Rectal smooth muscle tissue (tissue), 1 donor: ENCODE measurements at regions not wholly inside any gene's neighbourhood (a gene's known extent, or its start where the extent isn't known, plus 50 kb on each side); places are given as distances from the start of the nearest gene placed in this dataset.
"Not testable (repeated sequence)": the region's sequence is repeated elsewhere in the genome, so short reads cannot be mapped to it uniquely, and the experiment has no call there.

Experiments used
- H3K27ac ChIP-seq: one replicate; pipeline ENCODE4 v1.7.0; 2013; ENCODE audit warnings: low read depth, low read length, inconsistent platforms
- H3K27me3 ChIP-seq: one replicate; pipeline ENCODE4 v1.7.0; 2013; ENCODE audit warnings: low read length; ENCODE audit not compliant: control insufficient read depth, insufficient read depth
- H3K36me3 ChIP-seq: one replicate; pipeline ENCODE4 v1.7.0; 2013; ENCODE audit warnings: low read length; ENCODE audit not compliant: control insufficient read depth, insufficient read depth
- H3K4me1 ChIP-seq: one replicate; pipeline ENCODE4 v1.7.0; 2013; ENCODE audit warnings: low read length; ENCODE audit not compliant: control insufficient read depth, insufficient read depth
- H3K4me3 ChIP-seq: one replicate; pipeline ENCODE4 v1.7.0; 2013; ENCODE audit warnings: low read length
- H3K9ac ChIP-seq: one replicate; pipeline ENCODE4 v1.7.0; 2013; ENCODE audit warnings: low read length

DNA sequence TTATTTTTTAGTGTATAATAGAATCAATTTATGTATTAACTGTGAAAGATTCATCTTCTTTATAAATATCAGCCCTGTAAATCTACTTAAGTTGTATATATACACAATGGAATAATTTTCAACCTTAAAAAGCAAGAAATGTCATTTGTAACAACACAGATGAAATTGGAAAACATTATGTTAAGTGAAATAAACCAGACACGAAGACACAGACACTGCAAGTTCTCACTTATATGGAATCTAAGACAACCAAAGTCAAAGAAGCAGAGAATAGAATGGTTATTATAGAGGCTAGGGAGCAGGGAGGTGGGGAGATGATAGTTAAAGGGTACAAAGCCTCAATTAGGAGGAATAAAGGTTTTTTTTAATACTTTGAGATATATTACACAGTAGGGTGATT is 1404.4 kb downstream of the HACE1 start:
- Histone ChIP-seq H3K27me3 (no peaks in the 10 kb centered on the region), H3K27ac (peak overlapping the region; percentile 7), H3K9ac (no peak overlapping the region), H3K4me1 (no peaks in the 10 kb centered on the region), H3K4me3 (no peak overlapping the region), H3K36me3 (no peaks in the 10 kb centered on the region)

DNA sequence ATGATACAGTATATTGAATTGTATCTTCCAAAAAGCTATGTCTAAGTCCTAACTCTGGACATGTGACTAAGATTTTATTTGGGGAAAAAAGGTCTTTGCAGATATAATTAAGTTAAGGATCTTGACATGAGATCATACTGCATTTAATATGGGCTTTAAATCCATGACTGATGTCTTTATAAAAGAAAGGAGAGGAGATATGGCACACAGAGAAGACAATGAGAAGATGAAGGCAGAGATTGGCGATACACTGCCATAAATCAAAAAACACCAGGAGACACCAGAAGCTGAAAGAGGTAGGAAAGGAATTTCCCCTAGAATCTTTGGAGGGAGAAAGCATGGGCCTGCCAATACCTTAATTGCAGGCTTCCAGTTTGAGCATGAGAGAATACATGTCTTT is 1450.2 kb downstream of the HACE1 start:
- H3K36me3 ChIP-seq = no peaks in the 10 kb centered on the region
- no peak overlapping the region for H3K27ac ChIP-seq
- H3K4me1 ChIP-seq = no peaks in the 10 kb centered on the region
- no peak overlapping the region for H3K4me3 ChIP-seq
- H3K9ac ChIP-seq = no peak overlapping the region
- no peaks in the 10 kb centered on the region for H3K27me3 ChIP-seq

DNA sequence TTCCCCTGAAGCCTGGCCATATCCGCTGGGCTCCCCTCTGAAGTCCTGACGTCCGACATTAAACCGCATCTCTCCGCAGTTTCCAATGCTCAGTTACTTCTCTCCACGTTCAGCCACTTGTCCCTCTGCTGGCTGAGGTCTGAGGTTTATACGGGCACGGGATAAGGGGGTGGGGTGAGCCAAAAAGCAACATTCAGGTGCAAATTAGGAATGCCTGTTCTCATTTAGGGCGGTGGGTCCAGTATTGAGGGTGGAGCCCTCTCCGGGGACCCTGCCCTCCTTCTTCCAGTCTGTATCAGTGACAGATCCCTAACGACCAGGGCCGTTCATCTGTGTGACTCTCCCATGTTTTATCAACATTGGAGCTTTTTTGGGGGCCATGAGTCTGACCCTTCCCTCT is 1454.4 kb downstream of the HACE1 start:
- Histone ChIP-seq H3K4me3 (no peak overlapping the region), H3K4me1 (no peaks in the 10 kb centered on the region), H3K27ac (no peak overlapping the region), H3K9ac (no peak overlapping the region), H3K27me3 (no peaks in the 10 kb centered on the region), H3K36me3 (no peaks in the 10 kb centered on the region)

DNA sequence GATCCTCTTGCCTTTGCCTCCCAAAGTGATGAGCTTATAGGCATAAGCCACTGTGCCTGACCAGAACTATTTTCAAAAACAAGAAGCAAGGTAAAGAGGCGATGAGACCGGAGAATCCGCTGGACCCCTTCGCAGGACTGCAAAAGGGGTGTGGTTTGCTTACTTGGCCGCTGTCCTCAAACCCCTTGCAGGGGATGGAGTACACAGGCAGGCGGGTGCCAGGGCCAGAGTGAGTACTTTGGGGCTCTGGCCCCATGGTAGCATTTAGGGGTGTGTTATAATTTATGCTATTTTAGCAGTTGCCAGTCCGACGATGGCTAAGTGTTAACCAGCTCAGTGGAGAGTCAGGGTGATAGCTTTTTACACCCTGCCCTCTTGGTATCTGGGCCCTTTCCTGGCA is 1454.9 kb downstream of the HACE1 start:
- Histone ChIP-seq H3K27me3 (no peaks in the 10 kb centered on the region), H3K4me1 (no peaks in the 10 kb centered on the region), H3K36me3 (no peaks in the 10 kb centered on the region), H3K9ac (no peak overlapping the region), H3K4me3 (no peak overlapping the region), H3K27ac (no peak overlapping the region)

DNA sequence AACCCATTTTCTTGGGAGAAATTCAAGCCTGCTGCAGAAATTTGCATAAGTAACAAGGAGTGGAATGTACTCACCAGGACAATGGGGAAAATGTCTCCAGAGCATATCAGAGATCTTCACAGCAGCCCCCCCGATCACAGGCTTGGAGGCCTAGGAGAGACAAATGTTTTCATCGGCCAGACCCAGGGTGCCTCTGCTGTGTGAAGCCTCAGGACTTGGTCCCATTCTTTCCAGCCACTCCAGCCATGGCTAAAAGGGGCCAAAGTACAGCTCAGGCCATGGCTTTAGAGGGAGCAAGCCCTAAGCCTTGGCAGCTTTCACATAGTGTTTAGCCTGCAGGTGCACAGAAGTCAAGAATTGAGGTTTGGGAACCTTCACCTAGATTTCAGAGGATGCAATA is 1463.0 kb downstream of the HACE1 start:
- Histone ChIP-seq H3K9ac (no peak overlapping the region), H3K27ac (no peak overlapping the region), H3K27me3 (no peaks in the 10 kb centered on the region), H3K36me3 (no peaks in the 10 kb centered on the region), H3K4me3 (no peak overlapping the region), H3K4me1 (no peaks in the 10 kb centered on the region)

DNA sequence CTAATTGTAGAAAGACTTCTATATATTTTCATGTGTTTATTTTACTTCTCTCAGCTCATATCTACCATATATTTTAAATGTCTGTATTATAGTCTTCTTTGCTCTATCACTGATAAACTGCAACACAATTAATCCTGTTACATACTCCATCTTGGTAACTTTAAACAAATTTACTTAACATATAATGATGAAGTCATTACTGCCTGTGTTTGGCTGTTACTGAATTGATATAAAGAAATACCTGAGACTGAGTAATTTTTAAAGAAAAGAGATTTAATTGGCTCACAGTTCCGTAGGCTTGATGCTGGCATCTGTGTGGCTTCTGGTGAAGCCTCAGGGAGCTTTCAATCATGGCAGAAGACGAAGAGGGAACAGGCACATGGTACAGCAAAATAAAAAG is 1480.4 kb downstream of the HACE1 start:
- H3K36me3 ChIP-seq = no peaks in the 10 kb centered on the region
- H3K27ac ChIP-seq = no peak overlapping the region
- no peak overlapping the region for H3K4me3 ChIP-seq
- H3K9ac ChIP-seq = no peak overlapping the region
- no peaks in the 10 kb centered on the region for H3K27me3 ChIP-seq
- no peaks in the 10 kb centered on the region for H3K4me1 ChIP-seq

DNA sequence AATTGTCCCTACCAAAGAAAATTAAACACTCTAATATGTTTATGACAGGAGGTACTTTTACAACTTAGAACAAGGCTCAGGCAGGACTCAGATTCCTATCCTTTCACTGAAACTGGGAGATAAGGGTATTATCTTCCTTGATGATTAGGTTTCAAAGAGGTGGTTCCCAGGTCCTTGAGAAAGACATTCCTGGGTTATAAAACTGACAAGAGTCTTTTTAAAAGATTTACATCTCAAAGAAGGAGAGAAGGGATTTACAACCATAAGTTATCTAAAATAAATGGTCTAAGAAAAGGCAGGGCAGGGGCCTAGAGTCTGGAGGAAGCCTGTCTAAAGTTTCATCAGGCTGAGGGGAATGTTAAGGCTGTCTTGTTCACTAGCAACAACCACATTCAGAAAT is 1492.5 kb downstream of the HACE1 start:
- Histone ChIP-seq H3K27me3 (no peaks in the 10 kb centered on the region), H3K27ac (no peak overlapping the region), H3K9ac (no peak overlapping the region), H3K36me3 (no peaks in the 10 kb centered on the region), H3K4me3 (no peak overlapping the region), H3K4me1 (no peaks in the 10 kb centered on the region)

DNA sequence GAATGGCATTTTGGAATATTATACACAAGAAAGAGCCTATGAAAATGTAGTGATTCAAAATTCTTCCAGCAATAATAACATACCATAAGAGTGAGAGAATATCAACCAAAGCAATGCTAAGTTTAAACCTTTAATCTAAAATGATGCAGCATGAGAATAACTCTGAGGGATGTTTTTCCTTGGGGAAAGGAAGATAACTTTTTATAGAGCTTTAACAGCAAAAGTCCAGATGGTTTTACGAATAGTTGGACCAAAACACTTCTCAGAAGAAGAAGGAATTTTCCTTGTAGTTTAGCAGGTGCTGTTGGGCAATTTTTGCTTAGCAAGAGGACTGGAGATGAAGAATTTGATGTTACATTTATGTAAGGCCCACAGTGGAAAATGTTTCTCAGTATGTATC is 1503.2 kb downstream of the HACE1 start:
- H3K9ac ChIP-seq = no peak overlapping the region
- H3K4me3 ChIP-seq = no peak overlapping the region
- H3K27ac ChIP-seq = no peak overlapping the region
- H3K27me3 ChIP-seq = no peaks in the 10 kb centered on the region
- no peaks in the 10 kb centered on the region for H3K36me3 ChIP-seq
- no peaks in the 10 kb centered on the region for H3K4me1 ChIP-seq

DNA sequence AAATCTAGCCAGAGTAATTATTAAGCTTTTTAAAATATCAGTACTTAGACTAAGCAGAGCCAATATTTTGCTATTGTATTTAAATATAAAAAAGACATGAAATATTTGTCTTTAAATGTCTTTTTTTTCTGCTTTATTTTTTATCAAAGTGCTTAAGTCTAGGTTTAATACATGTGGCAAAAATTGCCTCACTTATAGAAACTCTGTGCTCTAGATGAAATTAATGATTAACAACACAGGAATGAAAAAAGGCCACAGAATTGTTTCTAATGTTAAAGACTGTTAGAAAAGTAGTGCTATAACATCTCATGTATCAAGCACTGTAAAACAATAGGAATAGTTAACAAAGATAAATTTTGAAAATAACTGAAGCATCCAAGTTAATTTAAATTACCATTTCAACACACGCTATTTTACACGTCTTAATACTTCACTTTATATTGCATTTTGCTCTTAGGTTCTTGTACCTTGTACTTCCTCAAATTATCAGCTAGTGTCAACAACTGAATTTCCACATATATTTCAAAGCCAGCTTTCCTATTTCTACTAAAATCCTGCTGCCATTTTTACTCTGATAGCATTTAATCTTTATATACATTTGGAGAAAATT is 1515.1 kb downstream of the HACE1 start:
- Histone ChIP-seq H3K27ac (no peak overlapping the region), H3K9ac (no peak overlapping the region), H3K4me3 (no peak overlapping the region), H3K27me3 (no peaks in the 10 kb centered on the region), H3K4me1 (no peaks in the 10 kb centered on the region), H3K36me3 (no peaks in the 10 kb centered on the region)

DNA sequence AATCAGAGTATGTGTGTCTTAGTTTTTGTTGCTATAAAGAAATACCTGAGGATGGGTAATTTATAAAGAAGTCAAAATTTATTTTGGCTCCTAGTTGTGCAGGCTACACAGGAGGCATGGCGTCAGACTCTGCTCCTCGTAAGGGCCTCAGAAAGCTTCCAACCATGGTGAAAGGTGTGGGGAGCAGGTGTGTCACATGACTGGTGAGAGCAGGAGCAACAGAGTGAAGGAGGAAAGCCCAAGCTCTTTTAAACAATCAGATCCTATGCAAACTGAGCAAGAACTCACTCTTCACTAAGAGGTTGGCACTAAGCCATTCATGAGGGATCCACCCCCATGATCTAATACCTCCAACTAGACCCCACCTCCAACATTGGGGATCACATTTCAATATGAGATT is 1524.3 kb downstream of the HACE1 start:
- Histone ChIP-seq H3K4me1 (no peaks in the 10 kb centered on the region), H3K27me3 (no peaks in the 10 kb centered on the region), H3K36me3 (no peaks in the 10 kb centered on the region), H3K9ac (no peak overlapping the region), H3K4me3 (no peak overlapping the region), H3K27ac (no peak overlapping the region)

DNA sequence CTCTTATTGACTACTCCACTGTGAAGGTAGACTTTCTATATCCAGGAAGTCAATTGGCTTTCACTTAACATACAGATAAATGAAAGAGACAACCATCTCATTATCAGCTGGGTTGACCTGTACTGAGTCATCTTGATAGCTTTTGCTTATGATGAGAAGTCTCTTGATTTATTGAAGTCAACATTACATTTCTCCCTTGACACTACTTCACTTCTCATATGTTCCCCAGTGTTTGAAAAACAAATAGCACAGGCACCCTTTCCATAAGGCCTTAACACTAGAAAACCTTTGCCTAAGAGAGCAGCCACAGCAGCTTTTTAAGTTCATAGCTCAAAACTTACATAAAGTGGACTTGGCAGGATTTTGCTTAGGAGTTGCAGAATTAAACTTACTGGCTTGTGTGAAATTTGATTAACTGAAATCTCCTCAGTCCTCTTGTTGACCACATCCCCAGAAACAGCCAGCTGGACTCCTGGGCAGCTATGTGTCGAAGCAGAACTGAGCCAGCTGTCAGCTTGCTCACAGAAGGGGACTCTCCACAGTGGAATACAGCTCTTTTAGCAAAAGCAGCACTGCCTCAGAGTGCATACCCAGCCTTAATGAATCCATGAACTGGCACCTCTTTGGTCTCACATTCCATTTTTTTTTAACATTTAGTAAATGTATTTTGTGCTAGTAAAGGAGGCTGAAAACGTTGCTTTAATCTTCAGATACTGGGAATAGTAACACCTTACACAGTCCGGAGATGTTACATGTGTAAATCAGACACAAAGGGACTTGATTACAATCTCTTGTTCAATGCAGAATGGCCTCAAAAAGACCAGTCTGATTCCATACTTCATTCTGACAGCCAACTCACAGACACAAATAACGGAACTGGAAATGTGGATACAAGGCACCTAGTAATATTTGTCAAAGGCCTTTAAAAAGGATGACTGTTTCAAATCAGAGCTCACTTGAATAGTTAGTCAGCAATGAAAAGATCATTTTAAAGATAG is 1532.7 kb downstream of the HACE1 start:
- H3K4me3 ChIP-seq = no peak overlapping the region
- no peak overlapping the region for H3K27ac ChIP-seq
- H3K36me3 ChIP-seq = no peaks in the 10 kb centered on the region
- H3K27me3 ChIP-seq = no peaks in the 10 kb centered on the region
- H3K4me1 ChIP-seq = no peaks in the 10 kb centered on the region
- H3K9ac ChIP-seq = no peak overlapping the region

DNA sequence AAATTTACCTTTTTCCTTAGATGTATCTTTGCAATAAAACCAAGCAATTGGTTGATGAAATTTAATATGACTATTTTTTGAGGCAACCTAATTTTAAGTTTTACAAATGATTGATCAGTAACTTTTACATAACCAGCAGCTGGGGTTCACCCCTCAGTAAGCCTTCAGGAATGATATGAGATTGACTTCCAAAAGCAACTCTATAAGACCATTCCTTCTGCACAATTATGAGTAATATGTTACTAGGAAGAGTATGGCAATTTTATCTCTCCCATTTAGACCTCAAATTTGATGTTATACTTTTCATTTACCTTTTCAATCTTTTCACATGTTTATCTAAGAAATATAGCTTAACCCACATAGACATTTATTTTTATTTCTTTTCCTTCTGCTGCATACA is 1546.3 kb downstream of the HACE1 start:
- Histone ChIP-seq H3K9ac (no peak overlapping the region), H3K36me3 (no peaks in the 10 kb centered on the region), H3K4me3 (no peak overlapping the region), H3K27me3 (no peaks in the 10 kb centered on the region), H3K4me1 (no peaks in the 10 kb centered on the region), H3K27ac (no peak overlapping the region)

DNA sequence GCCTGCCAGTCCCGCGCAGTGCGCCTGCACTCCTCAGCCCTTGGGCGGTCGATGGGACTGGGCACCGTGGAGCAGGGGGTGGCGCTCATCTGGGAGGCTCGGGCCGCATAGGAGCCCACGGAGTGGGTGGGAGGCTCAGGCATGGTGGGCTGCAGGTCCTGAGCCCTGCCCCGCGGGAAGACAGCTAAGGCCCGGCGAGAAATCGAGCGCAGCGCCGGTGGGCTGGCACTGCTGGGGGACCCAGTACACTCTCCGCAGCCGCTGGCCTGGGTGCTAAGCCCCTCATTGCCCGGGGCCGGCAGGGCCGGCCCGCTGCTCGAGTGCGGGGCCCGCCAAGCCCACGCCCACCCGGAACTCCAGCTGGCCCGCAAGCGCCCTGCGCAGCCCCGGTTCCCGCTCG is 1565.3 kb downstream of the HACE1 start:
- H3K27me3 ChIP-seq, H3K27ac ChIP-seq, H3K9ac ChIP-seq, H3K36me3 ChIP-seq, H3K4me3 ChIP-seq, H3K4me1 ChIP-seq: not testable (repeated sequence)
